ENCODE measurements at regions not wholly inside any gene's neighbourhood (a gene's known extent, or its start where the extent isn't known, plus 50 kb on each side); places are given as distances from the start of the nearest gene placed in this dataset.

DNA sequence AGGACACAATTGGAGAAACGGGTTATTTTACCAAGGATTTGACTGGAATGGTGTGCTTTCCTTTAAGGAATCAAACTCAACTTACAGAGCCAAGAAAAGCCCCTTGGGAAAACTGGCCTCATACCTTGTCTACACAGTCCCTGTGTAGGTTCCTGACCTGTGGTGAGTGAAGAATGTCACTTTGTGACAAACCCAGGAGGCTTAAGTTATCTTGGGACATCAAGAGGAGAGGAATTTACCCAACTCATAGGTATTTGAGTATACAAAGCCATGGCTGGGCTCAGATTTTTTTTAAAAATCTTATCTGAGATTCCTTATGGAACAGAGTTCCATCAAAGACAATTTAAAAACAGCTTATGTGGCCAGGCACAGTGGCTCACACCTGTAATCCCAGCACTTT, 112.1 kb downstream of the EIF4E start:
- TF ChIP-seq EZH2phosphoT487 (IDR thresholded peaks at IDR 0.05; ENCODE audit: borderline replicate concordance, low read depth, low read length) = no peak
- TF ChIP-seq, protein P1, sequence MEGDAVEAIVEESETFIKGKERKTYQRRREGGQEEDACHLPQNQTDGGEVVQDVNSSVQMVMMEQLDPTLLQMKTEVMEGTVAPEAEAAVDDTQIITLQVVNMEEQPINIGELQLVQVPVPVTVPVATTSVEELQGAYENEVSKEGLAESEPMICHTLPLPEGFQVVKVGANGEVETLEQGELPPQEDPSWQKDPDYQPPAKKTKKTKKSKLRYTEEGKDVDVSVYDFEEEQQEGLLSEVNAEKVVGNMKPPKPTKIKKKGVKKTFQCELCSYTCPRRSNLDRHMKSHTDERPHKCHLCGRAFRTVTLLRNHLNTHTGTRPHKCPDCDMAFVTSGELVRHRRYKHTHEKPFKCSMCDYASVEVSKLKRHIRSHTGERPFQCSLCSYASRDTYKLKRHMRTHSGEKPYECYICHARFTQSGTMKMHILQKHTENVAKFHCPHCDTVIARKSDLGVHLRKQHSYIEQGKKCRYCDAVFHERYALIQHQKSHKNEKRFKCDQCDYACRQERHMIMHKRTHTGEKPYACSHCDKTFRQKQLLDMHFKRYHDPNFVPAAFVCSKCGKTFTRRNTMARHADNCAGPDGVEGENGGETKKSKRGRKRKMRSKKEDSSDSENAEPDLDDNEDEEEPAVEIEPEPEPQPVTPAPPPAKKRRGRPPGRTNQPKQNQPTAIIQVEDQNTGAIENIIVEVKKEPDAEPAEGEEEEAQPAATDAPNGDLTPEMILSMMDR (conservative IDR thresholded peaks at IDR 0.05; ENCODE audit: low read length) = no peak
- Histone ChIP-seq H3K9me3 (ENCODE audit: low read length) (0 out of 2 replicates have a peak, but pooled peaks cover 11% of the 10 kb centered on the region), H3K4me3 (ENCODE audit: low read depth, low read length, poor library complexity, severe bottlenecking) (no peak overlapping the region), H3K79me2 (ENCODE audit: insufficient read depth, low read depth, low read length) (no peaks in the 10 kb centered on the region), H3K4me2 (ENCODE audit: low read length) (no peak overlapping the region), H3K36me3 (ENCODE audit: insufficient read depth, low read length) (no peaks in the 10 kb centered on the region), H3K4me1 (ENCODE audit: insufficient read depth, low read length, poor library complexity, severe bottlenecking) (no peaks in the 10 kb centered on the region), H2AFZ (ENCODE audit: low read length) (no peak overlapping the region), H3K9me2 (ENCODE audit: insufficient read depth, low read length) (no peaks in the 10 kb centered on the region), H4K20me1 (ENCODE audit: insufficient read depth, low read length) (no peaks in the 10 kb centered on the region), H3K27ac (ENCODE audit: low read depth, low read length, poor library complexity, severe bottlenecking) (no peak overlapping the region)
- DNase-seq (ENCODE audit: low spot score) = no peak
- no TSS peak for BruUV-seq (replicated peaks)
- intact Hi-C loops (cut with micrococcal nuclease; ENCODE audit: unreplicated experiment) = no loop called here
- ChIA-PET CTCF (ENCODE audit: unreplicated experiment) (no interaction called here), POLR2A (no interaction called here)

- CTCF ChIA-PET (ENCODE audit: unreplicated experiment) = no interaction called here
- no peaks in the 10 kb centered on the region for H3K9me2 ChIP-seq (ENCODE audit: insufficient read depth, low read length)
- intact Hi-C loops (cut with micrococcal nuclease; ENCODE audit: unreplicated experiment) = no loop called here
- no peaks in the 10 kb centered on the region for H3K79me2 ChIP-seq (ENCODE audit: insufficient read depth, low read depth, low read length)
- TF ChIP-seq EZH2phosphoT487 (IDR thresholded peaks at IDR 0.05; ENCODE audit: borderline replicate concordance, low read depth, low read length) = no peak
- TF ChIP-seq, protein P1 (conservative IDR thresholded peaks at IDR 0.05; ENCODE audit: low read length) = no peak
- no peak for DNase-seq (ENCODE audit: low spot score)
- H4K20me1 ChIP-seq (ENCODE audit: insufficient read depth, low read length) = no peaks in the 10 kb centered on the region
- POLR2A ChIA-PET = no interaction called here
- H3K27ac ChIP-seq (ENCODE audit: low read depth, low read length, poor library complexity, severe bottlenecking) = no peak overlapping the region
- no peak overlapping the region for H3K4me3 ChIP-seq (ENCODE audit: low read depth, low read length, poor library complexity, severe bottlenecking)
- no peak overlapping the region for H3K4me2 ChIP-seq (ENCODE audit: low read length)
- no peaks in the 10 kb centered on the region for H3K36me3 ChIP-seq (ENCODE audit: insufficient read depth, low read length)
- no TSS peak for BruUV-seq (replicated peaks)
- no peak overlapping the region for H2AFZ ChIP-seq (ENCODE audit: low read length)
- H3K9me3 ChIP-seq (ENCODE audit: low read length) = 0 out of 2 replicates have a peak, but pooled peaks cover 11% of the 10 kb centered on the region
- H3K4me1 ChIP-seq (ENCODE audit: insufficient read depth, low read length, poor library complexity, severe bottlenecking) = no peaks in the 10 kb centered on the region
These were observed 112.5 kb downstream of the EIF4E start for GRCh38 chr4:98816386-98816785.

DNA sequence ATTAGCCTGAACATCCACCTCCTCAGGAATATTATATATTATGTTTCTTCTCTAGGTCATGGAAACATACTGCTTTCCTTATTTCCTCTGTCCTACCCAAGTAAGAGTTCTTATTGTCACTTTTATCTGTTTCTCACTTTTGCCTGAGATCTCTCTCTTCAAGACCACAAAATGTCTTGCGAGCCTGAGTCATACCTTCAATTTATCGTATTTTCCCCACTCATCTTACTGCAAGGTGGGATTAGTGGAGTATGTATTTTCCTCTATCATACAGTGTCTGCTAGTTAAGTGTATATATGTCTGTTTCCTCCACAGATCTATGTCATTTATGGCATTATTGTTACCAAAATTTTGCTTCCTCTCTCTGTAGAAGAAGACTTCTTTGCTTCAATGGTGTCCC, 124.5 kb downstream of the EIF4E start:
- H3K27ac ChIP-seq (ENCODE audit: low read depth, low read length, poor library complexity, severe bottlenecking) = no peak overlapping the region
- ChIA-PET POLR2A (no interaction called here), CTCF (ENCODE audit: unreplicated experiment) (no interaction called here)
- no peak for TF ChIP-seq EZH2phosphoT487 (IDR thresholded peaks at IDR 0.05; ENCODE audit: borderline replicate concordance, low read depth, low read length)
- TF ChIP-seq, protein P1 (conservative IDR thresholded peaks at IDR 0.05; ENCODE audit: low read length) = no peak
- H3K4me1 ChIP-seq (ENCODE audit: insufficient read depth, low read length, poor library complexity, severe bottlenecking) = no peaks in the 10 kb centered on the region
- no TSS peak for BruUV-seq (replicated peaks)
- H4K20me1 ChIP-seq (ENCODE audit: insufficient read depth, low read length) = no peaks in the 10 kb centered on the region
- intact Hi-C loops (cut with micrococcal nuclease; ENCODE audit: unreplicated experiment) = no loop called here
- no peak overlapping the region for H3K4me3 ChIP-seq (ENCODE audit: low read depth, low read length, poor library complexity, severe bottlenecking)
- no peaks in the 10 kb centered on the region for H3K79me2 ChIP-seq (ENCODE audit: insufficient read depth, low read depth, low read length)
- no peak overlapping the region for H2AFZ ChIP-seq (ENCODE audit: low read length)
- H3K36me3 ChIP-seq (ENCODE audit: insufficient read depth, low read length) = no peaks in the 10 kb centered on the region
- DNase-seq (ENCODE audit: low spot score) = no peak
- no peaks in the 10 kb centered on the region for H3K9me3 ChIP-seq (ENCODE audit: low read length)
- H3K4me2 ChIP-seq (ENCODE audit: low read length) = no peak overlapping the region
- no peaks in the 10 kb centered on the region for H3K9me2 ChIP-seq (ENCODE audit: insufficient read depth, low read length)
